WTC11 (cell line): ENCODE measurements at regions not wholly inside any gene's neighbourhood (a gene's known extent, or its start where the extent isn't known, plus 50 kb on each side); places are given as distances from the start of the nearest gene placed in this dataset.

Source experiments
- ATAC-seq: fragments of 200-7000 bp; cut with Tn5 transposase; 2 replicates; pipeline ENCODE4 v1.10.0; 2021; ENCODE audit warnings: mild to moderate bottlenecking, moderate library complexity
- CTCF ChIA-PET: fragments of 300-600 bp; sonication (Branson Sonifier 250); formaldehyde crosslinking; loops from one replicate; lab custom pipeline; 2021; ENCODE audit warnings: antibody characterized with exemption; lab: Charles Lee
- POLR2A ChIA-PET: fragments of 350-600 bp; sonication (Branson Sonifier 250); formaldehyde crosslinking; loops from one replicate; lab custom pipeline; 2021; ENCODE audit warnings: antibody characterized with exemption; lab: Charles Lee
- DNase-seq: peaks from one replicate; pipeline ENCODE4 v3.0.0; 2021; ENCODE audit warnings: low spot score
- H3K27ac Mint-ChIP-seq: 2 replicates; pipeline ENCODE4 v1.8.0; 2021; ENCODE audit warnings: mixed read lengths
- H3K27me3 Mint-ChIP-seq: 2 replicates; pipeline ENCODE4 v1.8.0; 2021; ENCODE audit warnings: low read depth, mild to moderate bottlenecking, moderate library complexity, mixed read lengths
- H3K36me3 Mint-ChIP-seq: 2 replicates; pipeline ENCODE4 v1.8.0; 2021; ENCODE audit warnings: mixed read lengths
- H3K4me1 Mint-ChIP-seq: 2 replicates; pipeline ENCODE4 v1.8.0; 2022; ENCODE audit warnings: mixed read lengths
- H3K4me3 Mint-ChIP-seq: 2 replicates; pipeline ENCODE4 v1.8.0; 2021; ENCODE audit warnings: mild to moderate bottlenecking, moderate library complexity, mixed read lengths
- H3K9me3 Mint-ChIP-seq: 2 replicates; pipeline ENCODE4 v1.8.0; 2021; ENCODE audit warnings: mixed read lengths
- ATF2 ChIP-seq: sonication (generic); formaldehyde crosslinking; IDR thresholded peaks from 2 replicates; pipeline ENCODE4 v1.8.1; 2022; ENCODE audit warnings: low read depth, missing genetic modification reagents, borderline replicate concordance
- ESRRA ChIP-seq: sonication (generic); formaldehyde crosslinking; IDR thresholded peaks from 2 replicates; pipeline ENCODE4 v1.8.1; 2022; ENCODE audit warnings: mild to moderate bottlenecking, missing genetic modification reagents, borderline replicate concordance
- NFATC4 ChIP-seq: fragments of 250-450 bp; sonication (Bioruptor Pico); IDR thresholded peaks from 2 replicates; pipeline ENCODE4 v1.9.0; 2021; ENCODE audit warnings: mild to moderate bottlenecking
- NR3C1 ChIP-seq: sonication (generic); formaldehyde crosslinking; conservative IDR thresholded peaks from 2 replicates; pipeline ENCODE4 v1.8.1; 2023; ENCODE audit warnings: low read depth, mild to moderate bottlenecking, missing genetic modification reagents
- OVOL2 ChIP-seq: fragments of 250-450 bp; sonication (Bioruptor Pico); IDR thresholded peaks from 2 replicates; pipeline ENCODE4 v1.9.0; 2021; ENCODE audit warnings: mild to moderate bottlenecking, borderline replicate concordance
- RELA ChIP-seq: sonication (generic); formaldehyde crosslinking; IDR thresholded peaks from 2 replicates; pipeline ENCODE4 v1.8.1; 2022; ENCODE audit warnings: missing genetic modification reagents, mild to moderate bottlenecking, borderline replicate concordance
- TEAD1 ChIP-seq: sonication (generic); formaldehyde crosslinking; IDR thresholded peaks from 2 replicates; pipeline ENCODE4 v1.8.0; 2022; ENCODE audit warnings: mild to moderate bottlenecking, missing genetic modification reagents
- TP53 ChIP-seq: sonication (generic); formaldehyde crosslinking; IDR thresholded peaks from 2 replicates; pipeline ENCODE4 v1.8.1; 2023; ENCODE audit warnings: mild to moderate bottlenecking, missing genetic modification reagents
- ZMAT4 ChIP-seq: fragments of 250-450 bp; sonication (Bioruptor Pico); IDR thresholded peaks from 2 replicates; pipeline ENCODE4 v1.9.0; 2021; ENCODE audit warnings: mild to moderate bottlenecking
- ZNF281 ChIP-seq: sonication (generic); formaldehyde crosslinking; IDR thresholded peaks from 2 replicates; pipeline ENCODE4 v1.8.0; 2023; ENCODE audit warnings: mild to moderate bottlenecking, missing genetic modification reagents
- ZNF671 ChIP-seq: fragments of 250-450 bp; sonication (Bioruptor Pico); IDR thresholded peaks from 2 replicates; pipeline ENCODE4 v1.8.0; 2021; ENCODE audit warnings: mild to moderate bottlenecking
- TF ChIP-seq, protein P1 (sequence below): sonication (generic); formaldehyde crosslinking; IDR thresholded peaks from 2 replicates; pipeline ENCODE4 v1.8.1; 2022; ENCODE audit warnings: mild to moderate bottlenecking, missing genetic modification reagents, moderate library complexity, borderline replicate concordance
- TF ChIP-seq, protein P2 (sequence below): sonication (generic); formaldehyde crosslinking; IDR thresholded peaks from 2 replicates; pipeline ENCODE4 v1.8.1; 2022; ENCODE audit warnings: missing genetic modification reagents, borderline replicate concordance
- TF ChIP-seq, protein P3 (sequence below): sonication (generic); formaldehyde crosslinking; IDR thresholded peaks from 2 replicates; pipeline ENCODE4 v1.8.0; 2022; ENCODE audit warnings: mild to moderate bottlenecking, missing genetic modification reagents

DNA sequence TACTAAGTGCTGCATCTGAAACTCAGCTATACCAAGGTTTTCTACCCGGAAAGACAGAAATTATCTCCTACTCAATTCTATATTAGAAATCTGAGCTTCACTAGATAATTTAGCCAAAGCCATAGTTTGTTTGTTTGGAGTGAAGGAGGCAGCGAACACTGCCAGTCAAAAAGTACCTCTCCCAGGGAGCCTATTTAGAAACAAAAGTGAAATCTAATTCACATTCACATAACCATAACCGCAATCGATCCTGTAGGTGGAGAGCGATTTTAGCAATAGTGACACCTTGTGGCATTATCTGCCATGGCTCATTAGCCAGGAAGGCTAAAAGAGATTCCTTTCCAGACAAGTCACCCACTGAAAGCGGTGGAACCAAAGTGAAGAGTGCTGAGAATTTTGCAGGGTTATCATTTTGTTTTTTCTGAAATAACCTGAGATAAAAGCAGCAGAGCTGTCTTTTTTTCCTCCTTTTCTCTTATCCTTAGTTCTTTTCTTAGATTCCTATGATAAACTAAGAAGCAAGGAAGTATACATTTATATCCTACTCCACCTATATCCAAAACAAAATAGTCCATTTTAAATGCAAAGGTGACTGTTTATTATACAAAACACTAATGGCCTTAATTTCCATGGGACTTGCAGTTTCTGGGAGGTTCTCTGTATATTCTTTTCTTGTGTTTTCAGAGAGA is 83.7 kb upstream of the BET1 start (continued):
- no peak for TF ChIP-seq TEAD1 (CRISPR knock-in tag)
- TF ChIP-seq, protein P1, sequence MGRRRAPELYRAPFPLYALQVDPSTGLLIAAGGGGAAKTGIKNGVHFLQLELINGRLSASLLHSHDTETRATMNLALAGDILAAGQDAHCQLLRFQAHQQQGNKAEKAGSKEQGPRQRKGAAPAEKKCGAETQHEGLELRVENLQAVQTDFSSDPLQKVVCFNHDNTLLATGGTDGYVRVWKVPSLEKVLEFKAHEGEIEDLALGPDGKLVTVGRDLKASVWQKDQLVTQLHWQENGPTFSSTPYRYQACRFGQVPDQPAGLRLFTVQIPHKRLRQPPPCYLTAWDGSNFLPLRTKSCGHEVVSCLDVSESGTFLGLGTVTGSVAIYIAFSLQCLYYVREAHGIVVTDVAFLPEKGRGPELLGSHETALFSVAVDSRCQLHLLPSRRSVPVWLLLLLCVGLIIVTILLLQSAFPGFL = no peak

DNA sequence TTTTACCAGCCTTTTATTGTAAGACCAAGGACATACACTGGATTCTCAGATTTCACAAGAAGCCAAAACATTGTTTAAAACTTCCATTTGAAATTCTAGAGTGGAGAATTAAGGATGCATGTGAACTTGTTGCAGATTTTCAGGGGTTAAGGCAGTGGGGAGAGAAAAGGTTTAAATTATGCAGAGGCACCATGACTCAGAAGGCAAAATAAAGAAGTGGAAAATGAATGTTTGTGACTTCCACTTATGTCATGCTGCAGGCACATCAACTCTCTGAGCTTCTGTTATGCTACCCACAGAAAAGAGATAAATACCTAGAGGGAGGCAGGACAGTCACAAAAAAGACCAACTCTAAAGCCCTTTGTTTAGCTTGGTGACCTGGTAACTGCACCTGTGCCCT is 84.4 kb upstream of the BET1 start:
- Mint-ChIP-seq H3K27ac (no peak overlapping the region; the same call in 1 of the 2 replicates), H3K36me3 (no peaks in the 10 kb centered on the region), H3K27me3 (peaks cover 2% of the 10 kb centered on the region; the same call in 1 of the 2 replicates), H3K4me1 (peaks cover 25% of the 10 kb centered on the region), H3K9me3 (no peaks in the 10 kb centered on the region), H3K4me3 (no peak overlapping the region)
- ChIA-PET CTCF (interaction anchor here (0.8 to 0.9 kb wide), 3 partner anchors 26 to 198 kb away, joined by 3 to 4 read pairs (median 4); partner anchors contain the start of gene TFPI2), POLR2A (no interaction called here)
- no peak for ATAC-seq
- no peak for TF ChIP-seq ZNF671 (CRISPR knock-in tag)
- TF ChIP-seq ESRRA = no peak
- no peak for TF ChIP-seq NR3C1 (CRISPR knock-in tag)
- TF ChIP-seq, protein P2, sequence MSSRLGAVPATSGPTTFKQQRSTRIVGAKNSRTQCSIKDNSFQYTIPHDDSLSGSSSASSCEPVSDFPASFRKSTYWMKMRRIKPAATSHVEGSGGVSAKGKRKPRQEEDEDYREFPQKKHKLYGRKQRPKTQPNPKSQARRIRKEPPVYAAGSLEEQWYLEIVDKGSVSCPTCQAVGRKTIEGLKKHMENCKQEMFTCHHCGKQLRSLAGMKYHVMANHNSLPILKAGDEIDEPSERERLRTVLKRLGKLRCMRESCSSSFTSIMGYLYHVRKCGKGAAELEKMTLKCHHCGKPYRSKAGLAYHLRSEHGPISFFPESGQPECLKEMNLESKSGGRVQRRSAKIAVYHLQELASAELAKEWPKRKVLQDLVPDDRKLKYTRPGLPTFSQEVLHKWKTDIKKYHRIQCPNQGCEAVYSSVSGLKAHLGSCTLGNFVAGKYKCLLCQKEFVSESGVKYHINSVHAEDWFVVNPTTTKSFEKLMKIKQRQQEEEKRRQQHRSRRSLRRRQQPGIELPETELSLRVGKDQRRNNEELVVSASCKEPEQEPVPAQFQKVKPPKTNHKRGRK (CRISPR knock-in tag) = no peak
- TF ChIP-seq OVOL2 (CRISPR knock-in tag) = no peak
- no peak for DNase-seq

DNA sequence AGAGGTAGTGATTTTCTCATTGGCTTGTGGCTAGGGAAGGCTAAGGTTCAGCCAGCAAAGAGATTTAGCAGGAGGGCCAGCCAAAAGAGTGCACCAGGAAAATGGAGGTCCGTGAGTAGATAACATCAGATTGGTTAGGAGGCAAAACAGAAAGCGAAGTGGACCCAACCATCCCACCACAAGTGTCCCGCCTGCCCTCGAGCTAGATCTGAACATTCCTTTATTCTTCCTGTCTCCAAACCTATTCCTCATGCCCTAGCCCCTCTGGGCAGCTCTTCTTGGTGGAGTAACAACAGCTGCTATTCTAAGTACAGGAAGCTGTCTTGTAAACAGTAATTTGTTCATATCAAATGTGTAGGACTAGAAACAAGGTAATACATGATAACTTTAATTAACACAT is 85.7 kb upstream of the BET1 start:
- TF ChIP-seq ZNF281 (CRISPR knock-in tag) (no peak), RELA (no peak), ATF2 (no peak), TP53 (CRISPR knock-in tag) (no peak), NFATC4 (no peak), ZMAT4 (CRISPR knock-in tag) (no peak), ESRRA (no peak)
- TF ChIP-seq, protein P1 = no peak
- TF ChIP-seq, protein P3, sequence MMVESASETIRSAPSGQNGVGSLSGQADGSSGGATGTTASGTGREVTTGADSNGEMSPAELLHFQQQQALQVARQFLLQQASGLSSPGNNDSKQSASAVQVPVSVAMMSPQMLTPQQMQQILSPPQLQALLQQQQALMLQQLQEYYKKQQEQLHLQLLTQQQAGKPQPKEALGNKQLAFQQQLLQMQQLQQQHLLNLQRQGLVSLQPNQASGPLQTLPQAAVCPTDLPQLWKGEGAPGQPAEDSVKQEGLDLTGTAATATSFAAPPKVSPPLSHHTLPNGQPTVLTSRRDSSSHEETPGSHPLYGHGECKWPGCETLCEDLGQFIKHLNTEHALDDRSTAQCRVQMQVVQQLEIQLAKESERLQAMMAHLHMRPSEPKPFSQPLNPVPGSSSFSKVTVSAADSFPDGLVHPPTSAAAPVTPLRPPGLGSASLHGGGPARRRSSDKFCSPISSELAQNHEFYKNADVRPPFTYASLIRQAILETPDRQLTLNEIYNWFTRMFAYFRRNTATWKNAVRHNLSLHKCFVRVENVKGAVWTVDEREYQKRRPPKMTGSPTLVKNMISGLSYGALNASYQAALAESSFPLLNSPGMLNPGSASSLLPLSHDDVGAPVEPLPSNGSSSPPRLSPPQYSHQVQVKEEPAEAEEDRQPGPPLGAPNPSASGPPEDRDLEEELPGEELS = no peak
- no peak for ATAC-seq
- Mint-ChIP-seq H3K4me3 (no peak overlapping the region), H3K4me1 (peaks cover 25% of the 10 kb centered on the region), H3K9me3 (no peaks in the 10 kb centered on the region), H3K27ac (no peak overlapping the region), H3K27me3 (peaks cover 2% of the 10 kb centered on the region; the same call in 1 of the 2 replicates), H3K36me3 (no peaks in the 10 kb centered on the region)
- ChIA-PET CTCF (no interaction called here), POLR2A (no interaction called here)
- DNase-seq = no peak
